HepG2 (cell line): ENCODE measurements at regions not wholly inside any gene's neighbourhood (a gene's known extent, or its start where the extent isn't known, plus 50 kb on each side); places are given as distances from the start of the nearest gene placed in this dataset.
A peak's percentile ranks its signal among the peaks of the same experiment; 100 is the strongest.

Experiments
- ATAC-seq: fragments of 200-7000 bp; cut with Tn5 transposase; 3 replicates; pipeline ENCODE4 v1.9.1; 2020; ENCODE audit warnings: mild to moderate bottlenecking, moderate library complexity
- BruUV-seq: library from RNA; stranded (reverse); fragments of 400-500 nt; replicated peaks from 2 replicates; lab custom pipeline; 2021; lab: Mats Ljungman, UMichigan
- CTCF ChIA-PET: fragments of 300-600 bp; formaldehyde crosslinking; extraction: SDS; loops from one replicate; lab custom pipeline; 2021; ENCODE audit warnings: low total read pairs, inconsistent platforms, low intra/inter-chr PET ratio; lab: Yijun Ruan, JAX
- POLR2A ChIA-PET: fragments of 350-600 bp; sonication (Branson Sonifier 250); formaldehyde crosslinking; loops from one replicate; lab custom pipeline; 2020; ENCODE audit warnings: antibody characterized with exemption, inconsistent platforms; lab: Yijun Ruan, JAX
- DNase-seq: peaks from one replicate; pipeline ENCODE4 v3.0.0-alpha.2; 2015; ENCODE audit warnings: low spot score
- FAIRE-seq: peaks from 3 replicates; lab custom pipeline; 2011; peaks lifted over from hg19 to GRCh38; lab: Jason Lieb, UNC
- H2AFZ ChIP-seq: one replicate; pipeline ENCODE4 v1.6.1; 2011; ENCODE audit warnings: low read length, inconsistent platforms
- H3K27ac ChIP-seq: fragments of 300-600 bp; 3 replicates; pipeline ENCODE4 v1.8.0; 2011; ENCODE audit warnings: mixed run types, mild to moderate bottlenecking, mixed read lengths, low read length, inconsistent platforms; ENCODE audit not compliant: insufficient read depth; ENCODE audit errors: extremely low read length
- H3K27me3 ChIP-seq, 2 experiments: fragments of 200-600 bp in 1 of 2; 2 replicates in 1 of 2; 3 replicates in 1 of 2; pipeline versions ENCODE4 v1.6.0 to v1.8.0; 2011; ENCODE audit warnings: low read length in 2 of 2, mild to moderate bottlenecking in 2 of 2, moderate library complexity in 2 of 2, inconsistent platforms in 1 of 2; ENCODE audit not compliant: insufficient read depth in 2 of 2, control insufficient read depth in 1 of 2
- H3K36me3 ChIP-seq, 2 experiments: fragments of 200-600 bp in 1 of 2; replicated peaks in 1 of 2; 2 replicates in 1 of 2; 3 replicates in 1 of 2; pipeline versions ENCODE4 v1.5.1 to v1.8.0; 2011; ENCODE audit warnings: low read length in 2 of 2, inconsistent platforms in 1 of 2; ENCODE audit not compliant: insufficient read depth in 2 of 2, control insufficient read depth in 1 of 2
- H3K4me1 ChIP-seq: 2 replicates; pipeline ENCODE4 v1.5.1; 2012; ENCODE audit warnings: low read length, inconsistent platforms; ENCODE audit not compliant: insufficient read depth
- H3K4me2 ChIP-seq: 2 replicates; pipeline ENCODE4 v1.6.0; 2011; ENCODE audit warnings: low read depth, low read length, inconsistent platforms
- H3K4me3 ChIP-seq, 3 experiments: fragments of 200-600 bp in 1 of 3; sonication (generic), shearing (Covaris generic) in 1 of 3; replicated peaks in 1 of 3; 2 replicates each; pipeline ENCODE4 v1.5.1; 2011 to 2016; ENCODE audit warnings: low read length in 3 of 3, inconsistent platforms in 2 of 3, low read depth in 2 of 3, mild to moderate bottlenecking in 2 of 3, control low read depth in 1 of 3, mixed read lengths in 1 of 3; ENCODE audit not compliant: insufficient read depth in 1 of 3
- H3K79me2 ChIP-seq: one replicate; pipeline ENCODE4 v1.6.1; 2011; ENCODE audit warnings: low read length, inconsistent platforms; ENCODE audit not compliant: insufficient read depth
- H3K9ac ChIP-seq: 2 replicates; pipeline ENCODE4 v1.6.0; 2011; ENCODE audit warnings: mild to moderate bottlenecking, low read depth, low read length, inconsistent platforms; ENCODE audit not compliant: insufficient read depth
- H3K9me3 ChIP-seq: 2 replicates; pipeline ENCODE4 v1.5.1; 2012; ENCODE audit warnings: mild to moderate bottlenecking, low read length
- H4K20me1 ChIP-seq: 2 replicates; pipeline ENCODE4 v1.6.0; 2011; ENCODE audit warnings: inconsistent platforms, mild to moderate bottlenecking, low read length, moderate library complexity; ENCODE audit not compliant: insufficient read depth
- CEBPB ChIP-seq: IDR thresholded peaks from 2 replicates; pipeline ENCODE4 v1.6.1; 2011; ENCODE audit warnings: low read depth, low read length, improper control_type of control experiment, borderline replicate concordance
- GPBP1L1 ChIP-seq: sonication (generic); formaldehyde crosslinking; IDR thresholded peaks from 2 replicates; pipeline ENCODE4 v1.5.0; 2020; ENCODE audit warnings: mild to moderate bottlenecking, missing genetic modification reagents
- HDAC6 ChIP-seq: fragments of 200-600 bp; sonication (generic); IDR thresholded peaks from 2 replicates; pipeline ENCODE4 v1.7.0; 2017; ENCODE audit warnings: mild to moderate bottlenecking, antibody characterized with exemption, low read length, low read depth
- HNF4A ChIP-seq: sonication (generic); formaldehyde crosslinking; IDR thresholded peaks from 2 replicates; pipeline ENCODE4 v1.4.0; 2020; ENCODE audit warnings: missing genetic modification reagents
- MIER3 ChIP-seq: IDR thresholded peaks from 2 replicates; pipeline ENCODE4 v1.6.1; 2016; ENCODE audit warnings: missing compliant biosample characterization, borderline replicate concordance
- MTA1 ChIP-seq: sonication (generic); formaldehyde crosslinking; IDR thresholded peaks from 2 replicates; pipeline ENCODE4 v1.4.0; 2020; ENCODE audit warnings: missing genetic modification reagents, mild to moderate bottlenecking, borderline replicate concordance
- PHF5A ChIP-seq: IDR thresholded peaks from one replicate; pipeline ENCODE4 v1.6.1; 2018; ENCODE audit warnings: low read depth, missing genetic modification reagents; ENCODE audit not compliant: unreplicated experiment
- SMARCE1 ChIP-seq: fragments of 450-650 bp; IDR thresholded peaks from 2 replicates; pipeline ENCODE4 v1.6.1; 2017; ENCODE audit warnings: borderline replicate concordance
- ZBTB39 ChIP-seq: sonication (generic); formaldehyde crosslinking; IDR thresholded peaks from 2 replicates; pipeline ENCODE4 v1.5.0; 2020; ENCODE audit warnings: missing genetic modification reagents
- ZNF251 ChIP-seq: sonication (generic); formaldehyde crosslinking; IDR thresholded peaks from 2 replicates; pipeline ENCODE4 v1.9.0; 2021; ENCODE audit warnings: mild to moderate bottlenecking, missing genetic modification reagents
- WGBS: methylation state at CpG from one replicate; pipeline ENCODE4 v1.1.6; 2017; ENCODE audit warnings: low lambda C conversion rate; 5-methylcytosine and 5-hydroxymethylcytosine counted together
- in situ Hi-C: cut with HindIII; loops from 2 replicates; pipeline ENCODE4 v1.10.0; 2017; ENCODE audit warnings: low pct_unique_long_range_greater_than_20kb; ENCODE audit not compliant: extremely low pct_ligation_motif_present
- intact Hi-C: fragments of 100-400 bp; cut with micrococcal nuclease; formaldehyde crosslinking; loops from one replicate; pipeline ENCODE4 v1.10.0; 2022; ENCODE audit not compliant: unreplicated experiment

GRCh38 chr4:36420111-36420679 is 138.8 kb downstream of the DTHD1 start (continued):
- TF ChIP-seq MIER3 (CRISPR knock-in tag) = no peak

- H3K27ac ChIP-seq = no peak overlapping the region
- H4K20me1 ChIP-seq = no peaks in the 10 kb centered on the region
- no peaks in the 10 kb centered on the region for H3K4me1 ChIP-seq
- ATAC-seq (peak; percentile 93), FAIRE-seq (no peak)
- no peak overlapping the region for H3K4me2 ChIP-seq
- in situ Hi-C loops = no loop called here
- H3K27me3 ChIP-seq = no peaks in the 10 kb centered on the region
- peak; percentile 41; the same call in 1 of the 2 replicates for TF ChIP-seq HNF4A (CRISPR knock-in tag)
- peak; percentile 16; the same call in 1 of the 2 replicates for TF ChIP-seq CEBPB
- no peak for TF ChIP-seq SMARCE1
- TF ChIP-seq, all 625 proteins: peak for 2
- ChIA-PET CTCF (no interaction called here), POLR2A (no interaction called here)
- 6% methylated on average over 2 of the region's 2 CpGs for WGBS
- BruUV-seq = no TSS peak
- intact Hi-C loops = no loop called here
- no peak overlapping the region for H2AFZ ChIP-seq
- no peaks in the 10 kb centered on the region; the same call in 1 of the 2 replicates for H3K9me3 ChIP-seq
- H3K9ac ChIP-seq = no peak overlapping the region
- H3K79me2 ChIP-seq = no peaks in the 10 kb centered on the region
- peak; percentile 15 for DNase-seq
- no peaks in the 10 kb centered on the region for H3K36me3 ChIP-seq
- no peak overlapping the region for H3K4me3 ChIP-seq
These were observed 141.2 kb downstream of the DTHD1 start for GRCh38 chr4:36422607-36423006.

GRCh38 chr4:36426741-36427140 is 145.3 kb downstream of the DTHD1 start:
- no peak for TF ChIP-seq MTA1
- TF ChIP-seq ZNF251 (CRISPR knock-in tag) = no peak
- no peak for TF ChIP-seq HDAC6
- TF ChIP-seq PHF5A (CRISPR knock-in tag) = no peak
- TF ChIP-seq GPBP1L1 (CRISPR knock-in tag) = no peak
- no peak for TF ChIP-seq ZBTB39 (CRISPR knock-in tag)
- TF ChIP-seq, all 625 proteins: peak for 0
- Histone ChIP-seq H3K4me2 (no peak overlapping the region), H3K9me3 (no peaks in the 10 kb centered on the region; the same call in 1 of the 2 replicates), H3K79me2 (no peaks in the 10 kb centered on the region), H3K9ac (no peak overlapping the region), H3K36me3 (no peaks in the 10 kb centered on the region), H2AFZ (no peak overlapping the region), H3K4me3 (no peak overlapping the region), H4K20me1 (no peaks in the 10 kb centered on the region), H3K4me1 (no peaks in the 10 kb centered on the region), H3K27me3 (no peaks in the 10 kb centered on the region), H3K27ac (no peak overlapping the region)
- no TSS peak for BruUV-seq
- POLR2A ChIA-PET = no interaction called here
- WGBS = 0% methylated on average over 5 of the region's 5 CpGs
- DNase-seq (no peak), ATAC-seq (no peak), FAIRE-seq (no peak)
- intact Hi-C loops = no loop called here
- in situ Hi-C loops = no loop called here
- CTCF ChIA-PET = no interaction called here
